Mesodermal cell (in vitro differentiated cells): ENCODE measurements at regions not wholly inside any gene's neighbourhood (a gene's known extent, or its start where the extent isn't known, plus 50 kb on each side); places are given as distances from the start of the nearest gene placed in this dataset.

ENCODE experiments used
- H3K27ac ChIP-seq: 2 replicates; pipeline ENCODE4 v1.7.0; 2013; ENCODE audit warnings: mild to moderate bottlenecking, low read depth, low read length, moderate library complexity; ENCODE audit not compliant: severe bottlenecking
- H3K36me3 ChIP-seq: 2 replicates; pipeline ENCODE4 v1.7.1; 2013; ENCODE audit warnings: mild to moderate bottlenecking, low read length, moderate library complexity; ENCODE audit not compliant: control insufficient read depth, insufficient read depth
- H3K4me1 ChIP-seq: one replicate; pipeline ENCODE4 v1.7.1; 2013; ENCODE audit warnings: mild to moderate bottlenecking, low read length; ENCODE audit not compliant: insufficient read depth, control insufficient read depth, poor library complexity, severe bottlenecking
- H3K4me3 ChIP-seq: 2 replicates; pipeline ENCODE4 v1.7.0; 2013; ENCODE audit warnings: low read length, control low read depth, mild to moderate bottlenecking; ENCODE audit not compliant: insufficient read depth, poor library complexity, severe bottlenecking; ENCODE audit errors: extremely low read depth
- H3K9me3 ChIP-seq: 2 replicates; pipeline ENCODE4 v1.7.1; 2013; ENCODE audit warnings: mild to moderate bottlenecking, low read length, moderate library complexity; ENCODE audit not compliant: control insufficient read depth
- WGBS, 2 experiments: methylation state at CpG; one replicate each; pipeline ENCODE4 v1.1.5; 2013; ENCODE audit warnings: missing lambda C conversion rate in 2 of 2; ENCODE audit not compliant: insufficient coverage in 2 of 2; 5-methylcytosine and 5-hydroxymethylcytosine counted together

DNA sequence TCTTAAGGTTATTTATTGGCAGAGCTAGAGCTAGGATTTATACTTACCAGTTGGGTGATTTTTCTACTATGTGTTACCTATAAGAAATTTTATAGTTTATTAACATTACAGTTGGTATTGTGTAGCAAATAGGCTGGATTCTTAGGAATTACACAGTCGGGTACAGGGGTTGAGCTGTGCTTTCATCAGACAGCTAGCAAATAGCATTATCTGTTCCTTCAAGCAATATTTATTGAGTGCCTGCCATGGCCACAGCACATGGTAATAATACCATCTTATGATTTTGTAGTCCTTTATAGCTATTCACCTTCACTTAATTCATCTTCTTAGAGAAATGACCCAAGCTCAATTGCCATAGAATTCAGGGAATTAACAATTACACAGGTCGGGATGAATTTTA, 109.4 kb upstream of the PACRGL start:
- Histone ChIP-seq H3K27ac (no peak overlapping the region), H3K36me3 (peaks cover 9% of the 10 kb centered on the region), H3K9me3 (no peaks in the 10 kb centered on the region), H3K4me1 (no peaks in the 10 kb centered on the region), H3K4me3 (no peak overlapping the region)
- WGBS, 2 experiments: 100% methylated on average over 1 of the region's 2 CpGs; no CpG with 5 or more reads in 1 of the 2 experiments

DNA sequence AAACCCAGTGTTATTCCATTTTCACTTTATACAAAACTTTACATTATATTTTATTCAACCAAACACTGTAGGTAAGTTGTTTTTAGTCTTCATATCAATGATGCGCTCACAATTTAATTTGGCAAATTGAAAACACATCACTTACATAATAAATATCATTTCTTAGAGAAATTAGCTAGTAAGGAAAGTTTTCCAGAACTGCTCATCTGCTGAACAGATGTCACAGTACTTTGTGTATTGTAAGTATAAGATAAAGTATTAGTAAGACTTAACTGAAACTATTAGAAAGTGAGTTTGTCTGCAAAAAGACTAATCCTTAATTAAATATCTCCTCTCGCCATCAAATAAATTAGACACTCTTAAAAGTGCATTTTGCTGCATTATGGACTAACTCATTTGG, 108.7 kb upstream of the PACRGL start:
- Histone ChIP-seq H3K36me3 (peaks cover 9% of the 10 kb centered on the region), H3K4me1 (no peaks in the 10 kb centered on the region), H3K27ac (no peak overlapping the region), H3K9me3 (no peaks in the 10 kb centered on the region), H3K4me3 (no peak overlapping the region)
- no CpG with 5 or more reads among the region's 2 CpGs for WGBS, 2 experiments

- no peaks in the 10 kb centered on the region for H3K4me1 ChIP-seq
- WGBS, 2 experiments: 100% methylated on average over 2 to 3 of the region's 3 CpGs
- no peaks in the 10 kb centered on the region for H3K9me3 ChIP-seq
- H3K27ac ChIP-seq: no peak overlapping the region
- H3K4me3 ChIP-seq: no peak overlapping the region
- H3K36me3 ChIP-seq: peaks cover 10% of the 10 kb centered on the region
Measured at GRCh38 chr4:20592013-20592412, 108.2 kb upstream of the PACRGL start.

DNA sequence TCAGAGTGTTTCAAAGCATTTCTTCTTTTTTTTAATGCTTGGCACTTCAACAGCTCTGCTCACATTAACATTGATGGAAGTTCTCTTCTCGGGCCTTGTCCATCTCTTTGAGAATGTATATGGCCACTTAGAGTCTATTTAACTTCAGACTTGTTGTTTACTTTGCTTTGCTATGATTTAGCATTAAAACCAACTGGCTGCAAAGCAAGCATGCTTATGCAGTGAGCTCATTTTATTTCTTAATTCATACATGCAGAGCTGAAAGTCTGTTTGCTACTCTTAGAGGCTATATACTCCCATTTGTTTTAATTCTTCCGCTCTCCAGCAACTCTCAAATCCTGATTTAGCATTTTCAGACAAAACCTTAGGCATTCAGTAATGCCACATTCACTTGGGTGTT, 107.6 kb upstream of the PACRGL start:
- no peaks in the 10 kb centered on the region for H3K9me3 ChIP-seq
- no peaks in the 10 kb centered on the region for H3K4me1 ChIP-seq
- WGBS, 2 experiments: 100% methylated on average over 1 of the region's 2 CpGs
- no peak overlapping the region for H3K27ac ChIP-seq
- no peak overlapping the region for H3K4me3 ChIP-seq
- peaks cover 13% of the 10 kb centered on the region for H3K36me3 ChIP-seq

DNA sequence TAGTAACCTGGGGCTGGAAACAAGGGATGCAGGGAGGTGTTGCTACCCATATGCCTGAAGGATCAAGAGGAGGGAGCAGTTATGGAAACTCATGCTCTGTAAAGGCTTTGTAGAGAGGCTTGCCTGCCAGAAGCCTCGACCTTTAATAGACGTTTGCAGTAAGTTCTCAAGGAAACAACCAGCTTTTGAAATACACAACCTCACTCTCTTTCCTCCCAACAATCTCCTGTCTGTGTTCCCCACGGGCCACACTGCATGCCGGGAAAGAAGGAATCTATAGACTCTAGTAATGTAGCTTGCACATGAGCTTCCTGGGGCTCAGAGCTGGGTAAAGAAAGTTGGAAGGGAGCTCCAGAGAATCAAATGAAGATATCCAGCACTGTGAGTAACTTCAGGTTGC, 101.6 kb upstream of the PACRGL start:
- Histone ChIP-seq H3K27ac (no peak overlapping the region), H3K9me3 (no peaks in the 10 kb centered on the region), H3K4me3 (no peak overlapping the region), H3K36me3 (peaks cover 20% of the 10 kb centered on the region), H3K4me1 (no peaks in the 10 kb centered on the region)
- 88 to 100% methylated on average over 2 of the region's 4 CpGs for WGBS, 2 experiments

DNA sequence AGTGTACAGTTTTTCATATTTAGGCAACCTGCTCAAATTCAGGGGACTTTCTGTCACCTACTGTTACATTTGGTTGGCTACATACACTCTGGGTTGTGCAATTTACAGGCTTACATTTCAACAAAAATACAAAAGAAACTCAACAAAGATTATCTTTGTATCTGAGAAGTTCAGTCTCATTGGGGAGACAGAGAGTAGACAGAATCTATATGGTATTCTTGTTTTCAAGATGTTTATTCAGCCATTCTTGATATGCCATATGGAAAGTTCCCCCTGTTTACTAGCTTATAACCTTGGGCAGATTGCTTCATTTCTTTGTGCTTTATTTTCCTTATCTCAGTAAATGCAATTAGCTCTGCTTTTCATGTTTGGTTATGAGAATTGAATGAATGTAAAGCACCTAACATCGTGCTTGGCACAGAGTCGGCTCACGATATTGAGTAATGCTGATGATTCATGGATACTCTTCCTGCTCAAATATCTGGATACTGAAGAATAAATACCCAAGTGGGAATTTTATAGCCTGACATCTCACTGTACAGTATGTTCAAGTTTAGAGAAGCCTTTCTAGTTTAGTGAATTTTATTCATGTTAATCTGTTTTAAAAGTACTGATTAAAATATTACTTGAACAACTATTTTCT, 96.5 kb upstream of the PACRGL start:
- Histone ChIP-seq H3K27ac (no peak overlapping the region), H3K4me3 (no peak overlapping the region), H3K36me3 (peaks cover 10% of the 10 kb centered on the region), H3K4me1 (no peaks in the 10 kb centered on the region), H3K9me3 (no peaks in the 10 kb centered on the region)
- no CpG with 5 or more reads among the region's 3 CpGs for whole genome bisulfite sequencing, 2 experiments

DNA sequence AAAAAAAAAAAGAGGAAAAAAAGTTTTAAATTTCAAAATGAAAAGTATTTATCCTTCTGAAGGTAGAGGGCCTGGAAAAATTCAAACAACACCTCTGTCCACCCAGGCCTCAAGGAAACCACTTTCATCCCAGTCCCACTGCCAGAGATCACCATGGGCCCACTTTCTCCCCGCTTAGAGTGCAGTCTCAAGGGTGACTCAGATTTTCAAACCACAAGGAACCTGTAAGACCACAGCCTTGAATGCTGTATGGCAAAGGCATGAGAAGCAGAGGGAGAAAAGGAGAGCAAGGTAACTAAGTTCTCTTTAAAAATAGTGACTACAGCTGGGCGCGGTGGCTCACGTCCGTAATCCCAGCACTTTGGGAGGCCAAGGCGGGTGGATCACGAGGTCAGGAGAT, 87.9 kb upstream of the PACRGL start:
- no peak overlapping the region for H3K27ac ChIP-seq
- H3K4me3 ChIP-seq: no peak overlapping the region
- peaks cover 14% of the 10 kb centered on the region for H3K4me1 ChIP-seq
- H3K9me3 ChIP-seq: no peaks in the 10 kb centered on the region
- H3K36me3 ChIP-seq: peaks cover 13% of the 10 kb centered on the region
- 84 to 92% methylated on average over 2 to 6 of the region's 7 CpGs for WGBS, 2 experiments

GRCh38 chr4:20614816-20615215, 85.4 kb upstream of the PACRGL start:
- H3K36me3 ChIP-seq: peaks cover 20% of the 10 kb centered on the region
- no peak overlapping the region for H3K4me3 ChIP-seq
- H3K27ac ChIP-seq: no peak overlapping the region
- no CpG with 5 or more reads among the region's 2 CpGs for WGBS, 2 experiments
- peaks cover 14% of the 10 kb centered on the region for H3K4me1 ChIP-seq
- no peaks in the 10 kb centered on the region for H3K9me3 ChIP-seq

- Histone ChIP-seq H3K4me3 (no peak overlapping the region), H3K36me3 (peaks cover 14% of the 10 kb centered on the region), H3K4me1 (peaks cover 14% of the 10 kb centered on the region), H3K9me3 (no peaks in the 10 kb centered on the region), H3K27ac (no peak overlapping the region)
- 89 to 97% methylated on average over 4 of the region's 7 CpGs for WGBS, 2 experiments
Measured at GRCh38 chr4:20615486-20616260, 84.6 kb upstream of the PACRGL start.

DNA sequence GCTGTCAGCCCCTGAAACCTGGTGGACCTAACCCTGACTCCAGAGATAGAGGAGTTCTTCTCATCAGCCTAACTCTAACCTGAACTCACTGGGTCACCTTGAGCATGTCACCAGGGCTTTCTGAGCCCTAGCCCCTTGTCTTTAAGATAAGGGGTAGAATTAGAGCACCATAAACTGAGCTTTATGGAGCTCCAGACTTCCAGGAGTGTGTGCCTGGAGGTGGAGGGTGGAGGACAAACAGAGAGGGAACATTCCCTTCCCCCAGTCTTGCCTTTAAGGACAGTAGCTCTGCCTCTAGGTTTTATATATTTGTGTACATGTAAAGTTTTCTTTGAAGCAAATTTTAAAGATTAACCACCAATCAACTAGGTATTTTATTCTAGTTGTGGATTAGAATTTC, 83.9 kb upstream of the PACRGL start:
- no peak overlapping the region for H3K27ac ChIP-seq
- H3K4me3 ChIP-seq: no peak overlapping the region
- peaks cover 14% of the 10 kb centered on the region for H3K4me1 ChIP-seq
- peaks cover 14% of the 10 kb centered on the region for H3K36me3 ChIP-seq
- H3K9me3 ChIP-seq: no peaks in the 10 kb centered on the region

- H3K27ac ChIP-seq: no peak overlapping the region
- H3K9me3 ChIP-seq: no peaks in the 10 kb centered on the region
- H3K4me3 ChIP-seq: no peak overlapping the region
- peaks cover 14% of the 10 kb centered on the region for H3K36me3 ChIP-seq
- H3K4me1 ChIP-seq: peaks cover 14% of the 10 kb centered on the region
- WGBS, 2 experiments: 87 to 95% methylated on average over 6 to 7 of the region's 8 CpGs
Measured at GRCh38 chr4:20616848-20617247, 83.4 kb upstream of the PACRGL start.
